GM13977 (cell line): ENCODE measurements at regions not wholly inside any gene's neighbourhood (a gene's known extent, or its start where the extent isn't known, plus 50 kb on each side); places are given as distances from the start of the nearest gene placed in this dataset.

Experiments
- DNase-seq: peaks from one replicate; pipeline ENCODE4 v3.0.0; 2012; ENCODE audit warnings: low spot score
- in situ Hi-C: fragments of 300-500 bp; cut with MboI; formaldehyde crosslinking; loops from one replicate; pipeline ENCODE4 v1.12.0; 2022; ENCODE audit warnings: low sequenced_read_pairs, low pct_unique_long_range_greater_than_20kb, mixed read lengths, inconsistent platforms; ENCODE audit not compliant: unreplicated experiment
- TF ChIP-seq, protein P1 (sequence below): IDR thresholded peaks from 2 replicates; pipeline ENCODE4 v1.5.1; 2012; ENCODE audit warnings: mild to moderate bottlenecking, control low read depth; ENCODE audit not compliant: insufficient read depth; ENCODE audit errors: extremely low read depth, missing control alignments

DNA sequence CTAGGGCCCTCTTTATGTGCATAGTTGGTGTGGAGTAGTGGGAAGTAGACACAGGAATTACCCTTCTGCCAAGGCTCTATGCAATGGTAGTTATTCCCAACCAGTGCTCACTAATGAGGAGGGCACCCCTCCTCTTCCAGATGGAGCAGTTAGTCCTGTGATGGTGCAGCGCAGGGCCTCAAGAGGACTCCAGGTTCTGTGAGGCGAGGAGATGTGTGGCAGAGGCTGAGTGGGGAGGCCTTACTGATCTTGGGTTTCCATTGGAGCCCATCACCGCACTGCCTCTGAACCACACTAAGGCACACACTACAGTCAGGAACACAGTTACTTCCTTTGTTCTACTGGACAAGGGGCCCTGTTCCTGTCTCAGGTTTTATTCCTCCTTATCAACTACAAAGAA is 122.5 kb upstream of the POU3F1 start:
- TF ChIP-seq, protein P1, sequence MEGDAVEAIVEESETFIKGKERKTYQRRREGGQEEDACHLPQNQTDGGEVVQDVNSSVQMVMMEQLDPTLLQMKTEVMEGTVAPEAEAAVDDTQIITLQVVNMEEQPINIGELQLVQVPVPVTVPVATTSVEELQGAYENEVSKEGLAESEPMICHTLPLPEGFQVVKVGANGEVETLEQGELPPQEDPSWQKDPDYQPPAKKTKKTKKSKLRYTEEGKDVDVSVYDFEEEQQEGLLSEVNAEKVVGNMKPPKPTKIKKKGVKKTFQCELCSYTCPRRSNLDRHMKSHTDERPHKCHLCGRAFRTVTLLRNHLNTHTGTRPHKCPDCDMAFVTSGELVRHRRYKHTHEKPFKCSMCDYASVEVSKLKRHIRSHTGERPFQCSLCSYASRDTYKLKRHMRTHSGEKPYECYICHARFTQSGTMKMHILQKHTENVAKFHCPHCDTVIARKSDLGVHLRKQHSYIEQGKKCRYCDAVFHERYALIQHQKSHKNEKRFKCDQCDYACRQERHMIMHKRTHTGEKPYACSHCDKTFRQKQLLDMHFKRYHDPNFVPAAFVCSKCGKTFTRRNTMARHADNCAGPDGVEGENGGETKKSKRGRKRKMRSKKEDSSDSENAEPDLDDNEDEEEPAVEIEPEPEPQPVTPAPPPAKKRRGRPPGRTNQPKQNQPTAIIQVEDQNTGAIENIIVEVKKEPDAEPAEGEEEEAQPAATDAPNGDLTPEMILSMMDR: no peak
- in situ Hi-C loops: no loop called here
- DNase-seq: no peak

DNA sequence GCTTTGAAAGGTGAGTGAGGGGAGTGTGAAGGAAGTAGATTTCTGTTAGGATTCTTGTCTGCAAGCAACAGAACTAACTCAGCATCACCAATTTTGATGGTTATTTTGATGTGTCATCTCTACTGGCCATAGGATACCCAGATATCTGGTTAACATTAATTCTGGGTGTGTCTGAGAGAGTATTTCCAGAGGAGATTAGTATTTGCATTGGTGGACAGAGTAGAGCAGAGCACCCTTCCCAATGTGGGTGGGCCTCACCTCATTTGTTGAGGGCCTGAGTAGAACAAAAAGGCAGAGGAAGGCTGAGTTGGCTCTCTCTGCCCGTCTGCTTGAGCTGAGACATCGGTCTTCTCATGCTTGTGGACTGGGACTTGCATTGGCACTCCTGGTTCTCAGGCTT is 121.8 kb upstream of the POU3F1 start:
- TF ChIP-seq, protein P1: no peak
- no peak for DNase-seq
- in situ Hi-C loops: no loop called here

DNA sequence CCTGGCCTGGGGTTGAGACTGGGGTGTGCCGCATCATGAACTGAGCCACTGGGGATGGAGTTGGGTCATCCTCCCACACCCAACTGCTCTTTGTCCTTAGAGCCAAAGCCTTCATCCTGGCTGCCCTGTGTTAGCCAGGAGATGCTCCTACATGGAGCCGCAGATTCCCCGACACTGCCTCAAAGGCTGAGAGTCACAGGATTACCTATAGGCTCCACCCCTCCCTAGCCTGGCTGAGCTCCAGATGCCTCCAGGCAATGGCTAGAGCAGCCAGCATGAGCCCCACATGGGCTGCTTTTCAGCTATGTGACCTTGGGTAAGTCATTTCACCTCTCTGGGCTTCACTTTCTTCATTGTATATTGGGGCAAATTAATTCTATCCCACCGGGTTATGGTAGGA is 119.9 kb upstream of the POU3F1 start:
- TF ChIP-seq, protein P1: no peak
- in situ Hi-C loops: no loop called here
- DNase-seq: no peak

DNA sequence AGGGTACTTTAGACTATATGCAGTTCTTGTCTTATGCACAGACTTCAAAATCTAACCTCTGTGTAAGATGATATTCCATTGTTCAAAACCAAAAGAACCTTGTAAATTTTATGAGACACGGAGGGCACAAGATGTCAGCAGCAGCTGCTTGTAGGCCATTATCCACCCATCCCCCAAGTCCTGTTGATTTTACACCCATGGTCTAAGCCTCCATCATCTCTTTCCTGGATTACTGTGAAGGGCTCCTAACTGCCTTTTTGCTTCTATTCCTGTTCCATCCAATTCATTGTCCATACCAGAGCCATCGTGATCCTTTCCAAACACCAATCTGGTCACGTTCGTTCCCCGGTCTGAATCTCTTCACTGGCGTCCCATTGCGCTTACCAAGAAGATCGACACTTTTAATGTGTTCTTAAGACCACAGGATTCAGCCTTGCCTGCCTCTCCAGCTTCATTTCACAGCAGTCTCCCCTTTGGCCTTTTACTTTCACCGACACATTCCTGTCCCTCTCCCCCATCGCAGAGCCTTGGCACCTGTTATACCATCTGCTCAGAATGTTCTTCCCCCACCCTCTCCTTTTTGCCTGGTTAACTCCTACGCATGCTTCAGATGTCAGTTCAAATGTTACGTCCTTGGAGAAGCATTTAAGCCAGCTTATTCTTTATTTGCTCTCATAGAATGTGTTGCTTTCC is 107.3 kb upstream of the POU3F1 start:
- in situ Hi-C loops: no loop called here
- no peak for DNase-seq
- TF ChIP-seq, protein P1: no peak

DNA sequence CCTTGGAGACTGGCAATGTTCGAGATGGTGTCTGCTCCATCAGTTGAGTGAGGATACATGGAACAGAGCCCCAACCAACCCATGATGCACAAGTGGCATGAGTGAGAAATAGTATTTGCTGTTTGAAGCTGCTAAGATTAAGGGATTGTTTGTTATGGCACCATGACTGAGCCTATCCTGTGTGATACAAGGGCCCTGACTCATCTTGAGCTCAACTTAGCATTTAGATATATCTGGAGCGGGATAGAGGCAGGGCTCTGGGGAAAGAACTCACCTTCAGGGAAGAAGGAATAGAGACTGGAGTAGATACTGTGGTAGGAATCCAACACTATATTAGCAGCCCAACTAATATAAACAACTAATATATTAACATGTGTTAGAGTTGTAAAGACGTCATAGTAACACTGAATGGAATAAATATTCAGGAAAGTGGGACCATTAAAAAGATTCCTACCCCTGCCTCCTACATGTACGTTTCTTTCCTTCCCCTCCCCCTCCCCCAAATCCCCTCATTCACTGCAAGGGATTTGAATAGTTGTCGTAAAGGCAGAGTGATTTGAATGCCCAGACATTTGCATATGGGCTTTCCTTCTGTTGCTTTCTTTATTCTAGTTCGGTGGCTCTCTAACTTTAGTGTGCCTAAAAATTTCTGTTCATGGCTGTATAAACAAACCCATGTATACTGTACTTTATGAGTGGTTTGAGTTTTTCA is 106.6 kb upstream of the POU3F1 start:
- in situ Hi-C loops: no loop called here
- no peak for DNase-seq
- TF ChIP-seq, protein P1: no peak

DNA sequence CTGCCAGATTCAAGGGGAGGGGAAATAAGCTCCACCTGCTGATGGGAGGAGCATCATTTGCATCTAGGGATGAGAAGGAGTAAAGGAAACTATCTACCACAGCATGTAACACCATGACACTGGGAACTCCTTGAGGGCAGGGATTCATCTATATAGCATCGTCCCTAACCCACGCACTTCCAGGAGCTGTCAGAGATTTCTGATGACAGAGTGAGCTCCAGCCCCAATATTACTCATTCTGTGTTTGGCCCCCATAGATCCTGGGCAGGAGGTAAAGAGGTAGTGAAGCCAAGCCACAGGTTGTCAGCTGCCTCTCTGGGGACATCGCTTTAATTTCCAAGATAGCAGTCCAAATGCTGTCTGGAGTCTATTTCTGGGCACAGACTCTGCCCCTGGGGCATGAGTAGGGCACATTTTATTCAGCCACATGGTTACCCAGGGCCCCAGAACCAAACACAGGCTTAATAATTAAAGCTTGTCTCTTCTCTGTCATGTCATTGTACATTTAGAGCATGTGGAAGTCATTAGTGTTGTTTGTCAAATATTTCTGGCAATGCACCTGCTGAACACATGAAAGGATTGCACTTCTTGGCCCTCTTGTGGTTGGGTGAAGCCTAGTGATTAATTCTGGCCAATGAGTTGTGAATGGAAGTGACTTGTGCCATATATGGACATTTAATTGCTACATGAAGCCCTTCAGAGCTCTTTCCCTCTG is 105.9 kb upstream of the POU3F1 start:
- TF ChIP-seq, protein P1: no peak
- DNase-seq: no peak
- in situ Hi-C loops: no loop called here
